ENCODE measurements at regions not wholly inside any gene's neighbourhood (a gene's known extent, or its start where the extent isn't known, plus 50 kb on each side); places are given as distances from the start of the nearest gene placed in this dataset.

- TF ChIP-seq CTCF (IDR thresholded peaks at IDR 0.05; ENCODE audit: low read depth, low read length) (no peak), EZH2phosphoT487 (IDR thresholded peaks at IDR 0.05; ENCODE audit: low read depth) (no peak)
Observed at GRCh38 chr13:67726979-67727378, 496.8 kb upstream of the PCDH9 start.
